HG02623 (cell line): ENCODE measurements at regions not wholly inside any gene's neighbourhood (a gene's known extent, or its start where the extent isn't known, plus 50 kb on each side); places are given as distances from the start of the nearest gene placed in this dataset.
"Not testable (repeated sequence)": the region's sequence is repeated elsewhere in the genome, so short reads cannot be mapped to it uniquely, and the experiment has no call there.

ENCODE experiments used
- ATAC-seq: cut with Tn5 transposase; IDR thresholded peaks from one replicate; pipeline ENCODE4 v1.9.1; 2021; ENCODE audit warnings: moderate library complexity; ENCODE audit not compliant: unreplicated experiment

DNA sequence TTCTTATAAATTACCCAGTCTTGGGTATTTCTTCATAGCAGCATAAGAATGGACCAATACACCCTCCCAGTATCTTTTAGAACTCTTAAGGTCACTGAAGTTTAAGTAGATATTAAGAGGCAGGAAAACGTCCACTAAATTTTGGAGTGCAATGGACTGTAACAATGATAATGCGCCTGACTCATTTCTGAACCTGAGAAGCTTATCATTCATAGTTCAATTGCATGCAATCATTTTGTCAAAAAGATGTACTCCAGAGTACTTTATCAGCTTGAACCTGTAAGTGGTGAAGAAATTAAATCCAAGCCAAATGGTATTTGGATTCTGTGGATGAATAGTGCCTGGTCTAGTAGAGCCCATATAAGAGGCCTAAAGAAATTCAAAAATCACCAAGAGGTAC is 196.5 kb upstream of the CDH9 start:
- ATAC-seq = no peak

DNA sequence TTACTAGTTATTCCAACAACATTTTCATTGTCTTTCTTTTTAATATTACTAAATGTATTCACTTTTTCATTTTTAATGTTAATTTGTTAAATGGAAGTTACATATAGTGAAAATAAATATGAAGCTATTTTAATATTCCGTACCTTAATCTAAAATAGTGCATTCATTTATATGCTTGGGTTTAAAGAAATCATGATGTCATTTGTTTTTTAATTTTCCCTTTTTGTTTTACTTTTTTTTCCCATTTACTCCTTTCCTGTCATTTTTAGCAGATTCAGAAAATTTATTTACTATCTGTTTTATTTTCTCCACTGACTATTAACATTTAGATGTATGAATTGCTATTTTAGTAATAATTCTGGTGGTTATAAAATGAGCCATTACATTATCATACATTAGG is 183.0 kb upstream of the CDH9 start:
- ATAC-seq = no peak

DNA sequence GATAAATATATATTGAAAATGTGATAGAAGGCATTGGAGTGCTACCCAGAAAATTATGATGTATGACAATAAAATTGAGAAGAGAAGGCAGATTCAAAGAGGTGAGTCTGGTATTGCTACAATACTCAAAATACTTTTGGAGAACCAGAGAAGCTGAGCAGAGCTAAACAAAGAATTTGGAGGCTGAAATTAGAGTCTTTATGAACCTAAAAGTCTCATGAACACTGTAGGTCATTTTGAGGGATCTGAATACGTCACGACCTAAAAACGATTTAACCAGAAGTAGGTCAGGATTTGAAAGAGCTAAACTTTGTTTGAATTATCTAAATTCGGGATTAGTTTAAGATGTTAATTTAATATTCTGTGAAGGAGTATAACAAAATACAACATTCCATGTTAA is 182.4 kb upstream of the CDH9 start:
- ATAC-seq = no peak

DNA sequence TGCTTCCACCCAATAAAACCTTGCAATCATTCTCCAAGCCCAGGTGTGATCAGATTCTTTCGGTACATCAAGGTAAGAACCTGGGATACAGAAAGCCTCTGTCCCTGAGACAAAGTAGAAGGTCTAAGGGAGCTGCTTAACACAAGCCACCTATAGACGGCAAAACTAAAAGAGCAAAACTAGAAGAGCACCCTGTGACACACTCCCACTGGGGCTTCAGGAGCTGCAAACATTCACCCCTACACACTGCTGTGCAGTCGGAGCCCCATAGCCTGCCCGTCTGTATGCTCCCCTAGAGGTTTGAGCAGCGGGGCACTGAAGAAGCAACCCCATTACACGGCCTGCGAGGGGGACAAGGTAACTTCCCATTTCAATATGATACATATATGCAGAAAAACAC is 179.6 kb upstream of the CDH9 start:
- ATAC-seq = no peak

DNA sequence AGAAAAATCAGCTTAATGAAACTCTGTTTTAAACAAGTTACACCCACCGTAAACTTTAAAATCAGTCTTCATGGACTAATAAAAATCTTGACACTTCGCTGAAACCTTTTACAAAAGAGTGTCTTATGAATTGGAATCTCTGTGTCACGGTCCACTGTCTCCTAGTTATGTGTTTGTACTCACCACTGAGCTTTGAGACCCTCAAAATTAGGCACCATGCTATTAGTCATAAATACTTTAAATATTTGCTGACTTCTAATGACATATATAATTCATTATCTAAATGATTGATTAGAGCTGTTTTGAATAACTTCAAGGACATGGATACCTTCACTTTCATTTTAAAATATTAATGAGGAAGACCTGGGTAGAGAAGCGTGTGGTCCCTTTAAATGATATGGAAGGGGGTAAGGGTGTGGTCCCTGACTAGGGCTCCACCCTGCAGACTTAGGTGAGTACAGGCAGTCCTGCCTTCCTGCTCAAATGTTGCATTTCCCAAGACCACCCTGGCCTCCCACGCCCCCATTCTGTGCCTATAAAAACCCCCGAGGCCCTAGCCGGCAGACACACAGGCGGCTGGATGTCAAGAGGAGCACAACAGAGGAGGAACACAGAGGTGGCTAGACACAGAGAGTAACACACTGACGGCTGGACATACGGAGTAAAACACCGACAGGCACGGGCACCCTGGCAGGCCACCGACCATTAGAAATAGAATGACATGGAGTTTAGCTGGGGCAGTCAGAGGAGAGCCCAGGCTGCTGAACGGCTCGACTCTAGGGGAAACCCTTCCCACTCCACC is 179.0 kb upstream of the CDH9 start:
- ATAC-seq = no peak

DNA sequence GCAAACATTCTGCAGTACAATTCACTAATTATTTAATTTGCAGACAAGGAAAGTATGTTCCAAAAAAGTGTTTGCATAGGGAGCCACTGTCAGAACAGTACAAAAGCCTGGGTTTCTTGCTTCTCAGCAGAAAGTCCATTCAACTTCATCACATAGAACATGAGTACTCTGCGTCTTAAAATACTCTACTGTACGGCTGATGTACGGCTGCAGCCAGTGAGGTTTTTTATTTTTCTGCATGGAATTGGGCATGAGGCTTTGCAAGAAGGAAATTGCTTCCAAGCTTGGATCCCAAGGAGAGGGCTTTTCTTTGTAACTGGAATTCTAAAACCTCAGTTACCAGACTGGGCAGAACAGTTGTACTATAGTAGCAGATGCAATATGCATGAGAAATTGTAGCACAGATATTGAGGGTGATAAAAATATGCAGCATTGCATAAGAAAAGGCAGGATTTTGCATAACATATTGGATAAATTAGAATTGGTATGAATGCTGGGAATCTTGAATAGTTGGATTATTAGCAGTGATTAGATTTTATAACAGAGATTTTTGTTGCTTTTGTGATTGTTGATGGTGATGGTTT is 178.1 kb upstream of the CDH9 start:
- no peak for ATAC-seq

DNA sequence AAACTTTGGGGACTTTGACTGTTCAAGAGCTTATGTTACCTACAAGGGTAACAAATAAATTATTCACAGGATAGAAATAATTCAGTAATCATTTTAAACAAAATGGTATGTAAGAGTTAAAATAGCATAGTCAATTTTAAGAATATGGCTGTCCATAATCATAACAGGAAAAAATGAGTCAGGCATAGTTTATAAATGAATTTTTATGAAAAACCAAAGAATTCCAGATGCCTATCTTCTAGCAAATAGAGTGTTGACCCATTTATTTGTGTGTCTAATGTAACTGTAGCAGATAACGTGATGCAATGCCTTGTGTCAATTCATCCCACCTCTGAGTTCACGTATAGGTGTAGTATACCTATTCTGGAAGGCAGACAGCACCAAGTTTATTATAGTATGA is 169.7 kb upstream of the CDH9 start:
- ATAC-seq = no peak

DNA sequence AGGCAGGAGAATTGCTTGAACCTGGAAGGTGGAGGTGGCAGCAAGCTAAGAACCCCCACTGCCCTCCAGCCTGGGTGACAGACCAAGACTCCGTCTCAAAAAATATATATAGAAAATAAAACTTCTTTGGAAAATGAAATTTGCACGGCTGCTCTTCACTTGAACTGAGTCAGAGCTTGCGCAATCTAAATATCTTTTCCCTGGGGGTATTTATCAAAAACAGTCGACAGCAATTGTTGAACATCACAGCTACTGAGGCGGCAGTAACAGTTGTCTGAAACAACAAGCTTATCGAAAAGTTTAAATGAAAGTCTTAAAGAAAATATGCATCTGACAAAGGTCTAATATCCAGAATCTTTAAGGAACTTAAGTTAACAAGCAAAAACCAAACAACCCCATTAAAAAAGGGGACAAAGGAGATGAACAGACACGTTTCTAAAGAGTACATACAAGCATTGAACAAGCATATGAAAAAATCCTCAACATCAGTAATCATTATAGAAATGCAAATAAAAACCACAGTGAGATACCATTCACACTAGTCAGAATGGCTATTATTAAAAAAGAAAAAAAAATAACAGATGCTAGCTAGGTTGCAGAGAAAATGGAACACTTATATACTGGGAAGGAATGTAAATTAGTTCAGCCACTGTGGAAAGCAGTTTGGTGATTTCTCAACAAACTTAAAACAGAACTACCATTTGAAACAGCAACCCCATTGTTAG is 153.6 kb upstream of the CDH9 start:
- ATAC-seq = no peak

DNA sequence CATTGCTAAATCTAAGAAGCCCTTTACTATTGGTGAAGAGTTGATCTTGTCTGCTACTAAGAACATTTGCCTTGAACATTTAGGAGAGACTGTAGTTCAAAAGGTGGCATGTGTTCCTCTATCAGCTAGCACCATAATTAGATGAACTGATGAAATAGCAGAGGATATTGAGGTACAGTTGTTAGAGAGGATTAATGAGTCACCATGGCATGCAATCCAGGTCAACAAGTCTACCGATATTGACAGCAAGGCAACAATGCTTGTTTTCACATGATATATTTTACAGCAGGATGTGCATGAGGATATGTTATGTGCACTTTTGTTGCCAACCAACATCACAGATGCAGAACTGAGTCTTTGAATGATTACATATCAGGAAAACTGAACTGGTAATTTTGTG is 134.3 kb upstream of the CDH9 start:
- no peak for ATAC-seq

DNA sequence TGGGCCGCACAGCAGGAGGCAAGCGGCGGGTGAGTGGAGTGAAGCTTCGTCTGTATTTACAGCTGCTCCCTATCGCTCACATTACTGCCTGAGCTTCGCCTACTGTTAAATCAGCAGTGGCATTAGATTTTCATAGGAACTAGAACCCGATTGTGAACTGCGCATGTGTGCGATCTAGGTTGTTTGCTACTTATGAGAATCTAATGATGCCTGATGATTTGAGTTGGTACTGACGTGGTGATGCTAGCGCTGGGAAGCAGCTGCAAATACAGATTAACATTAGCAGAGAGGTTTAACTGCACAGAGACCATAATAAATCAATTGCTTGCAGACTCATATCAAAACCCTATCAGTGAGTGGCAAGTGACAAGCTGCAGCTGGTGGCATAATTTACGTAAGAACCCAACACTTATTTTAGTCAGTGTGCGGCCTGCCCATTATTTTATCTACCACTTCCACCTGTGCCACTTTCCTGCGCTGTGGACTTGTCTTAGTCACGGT is 133.4 kb upstream of the CDH9 start:
- no peak for ATAC-seq

DNA sequence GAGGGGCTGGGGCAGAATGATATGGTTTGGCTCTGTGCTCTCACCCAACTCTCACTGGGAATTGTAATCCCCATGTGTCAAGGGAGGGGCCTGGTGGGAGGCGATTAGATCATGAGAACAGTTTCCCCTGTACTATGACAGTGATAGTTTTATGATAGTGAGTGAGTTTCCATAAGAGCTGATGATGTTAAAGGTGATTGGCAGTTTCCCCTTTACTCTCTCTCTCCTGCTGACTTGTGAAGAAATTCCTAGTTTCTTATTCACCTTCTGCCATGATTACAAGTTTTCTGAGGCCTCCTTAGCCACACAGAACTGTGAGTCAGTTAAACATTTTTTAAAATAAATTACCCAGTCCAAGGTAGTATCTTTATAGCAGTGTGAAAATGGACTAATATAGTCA is 120.4 kb upstream of the CDH9 start:
- ATAC-seq = no peak

DNA sequence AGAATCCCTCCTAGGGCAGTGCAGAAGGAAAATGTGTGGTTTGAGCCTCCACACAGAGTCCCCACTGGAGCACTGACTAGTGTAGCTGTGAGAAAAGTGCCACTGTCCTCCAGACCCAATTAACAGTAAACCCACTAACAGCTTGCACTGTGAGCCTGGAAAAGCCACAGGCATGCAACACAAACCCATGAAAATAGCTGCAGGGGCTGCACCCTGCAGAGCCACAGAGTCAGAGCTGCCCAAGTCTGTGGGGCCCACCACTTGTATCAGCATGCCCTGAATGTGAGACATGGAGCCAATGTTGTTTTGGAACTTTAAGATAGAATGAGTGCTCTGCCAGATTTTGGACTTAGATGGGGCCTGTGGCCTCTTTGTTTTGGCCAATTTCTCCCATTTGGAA is 119.8 kb upstream of the CDH9 start:
- ATAC-seq = no peak

DNA sequence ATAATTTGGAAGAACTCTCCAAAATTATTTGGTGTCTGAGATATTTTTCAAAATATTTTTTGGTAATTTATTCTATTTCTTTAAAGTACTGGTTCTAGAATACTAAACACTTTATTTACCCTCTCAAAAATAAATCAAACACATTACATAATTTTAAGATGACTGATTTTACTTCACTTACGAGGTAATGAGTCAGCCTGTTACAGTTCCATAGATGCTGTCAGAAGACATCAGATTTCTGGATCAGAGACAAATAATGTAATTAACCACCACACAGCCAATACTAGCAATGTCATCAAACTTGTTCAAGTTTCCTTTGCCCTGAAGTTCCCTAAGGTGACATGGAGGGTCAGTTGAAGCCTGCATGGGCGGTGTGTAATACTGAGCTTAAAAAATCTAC is 106.1 kb upstream of the CDH9 start:
- ATAC-seq = no peak

DNA sequence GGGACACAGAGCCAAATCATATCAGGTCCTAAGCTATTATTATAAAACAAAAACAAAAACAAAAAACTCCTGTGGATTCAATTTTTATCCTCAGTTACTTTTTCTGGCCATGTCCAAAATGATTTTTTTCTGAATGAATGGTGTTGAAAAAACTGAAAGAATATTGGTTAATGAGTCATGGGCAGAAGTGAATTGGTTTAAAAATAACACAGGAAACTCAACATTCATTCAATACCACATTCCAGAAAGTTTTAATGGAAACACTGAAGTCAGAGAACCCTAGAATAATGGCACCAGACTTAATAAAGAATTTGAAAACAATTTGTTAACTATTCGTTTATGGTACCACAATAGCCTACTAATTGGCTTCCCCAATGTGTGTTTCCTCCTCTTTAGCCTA is 102.4 kb upstream of the CDH9 start:
- no peak for ATAC-seq

DNA sequence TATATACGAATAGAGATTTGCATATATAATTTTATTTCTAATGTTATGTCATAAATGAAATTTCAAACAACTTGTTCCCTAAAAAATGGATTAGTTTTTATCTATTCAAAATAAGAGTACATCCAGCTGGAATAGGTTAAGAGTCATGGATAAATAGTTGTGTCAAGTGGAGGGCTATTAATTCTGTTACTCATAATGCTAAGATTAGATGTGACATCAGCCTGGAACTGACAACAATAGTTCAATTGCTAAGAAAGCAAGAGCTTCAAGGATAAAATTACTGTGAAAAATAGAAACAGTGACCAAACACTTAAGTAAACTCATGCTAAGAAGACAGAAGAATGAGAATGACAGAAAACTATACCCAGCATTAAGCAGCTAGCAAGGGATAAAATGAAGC is 92.2 kb upstream of the CDH9 start:
- no peak for ATAC-seq

DNA sequence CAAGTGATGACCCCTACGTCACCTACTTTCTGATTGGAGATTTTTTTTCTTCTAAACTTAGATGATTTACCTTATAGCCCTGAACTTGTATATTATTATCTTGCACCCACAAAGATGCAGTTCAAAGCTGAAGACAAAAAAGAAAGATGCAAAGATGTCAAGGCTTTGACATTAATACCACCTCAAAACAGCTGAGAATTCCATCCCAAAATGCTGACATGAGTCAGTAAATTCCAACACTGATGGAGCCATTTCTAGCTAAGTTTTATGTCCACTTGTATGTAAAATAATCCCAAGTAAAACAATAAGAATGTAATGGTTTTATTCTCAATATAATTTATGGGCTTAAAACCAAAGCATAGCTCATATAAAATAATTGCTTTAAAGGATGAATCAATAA is 91.5 kb upstream of the CDH9 start:
- no peak for ATAC-seq

DNA sequence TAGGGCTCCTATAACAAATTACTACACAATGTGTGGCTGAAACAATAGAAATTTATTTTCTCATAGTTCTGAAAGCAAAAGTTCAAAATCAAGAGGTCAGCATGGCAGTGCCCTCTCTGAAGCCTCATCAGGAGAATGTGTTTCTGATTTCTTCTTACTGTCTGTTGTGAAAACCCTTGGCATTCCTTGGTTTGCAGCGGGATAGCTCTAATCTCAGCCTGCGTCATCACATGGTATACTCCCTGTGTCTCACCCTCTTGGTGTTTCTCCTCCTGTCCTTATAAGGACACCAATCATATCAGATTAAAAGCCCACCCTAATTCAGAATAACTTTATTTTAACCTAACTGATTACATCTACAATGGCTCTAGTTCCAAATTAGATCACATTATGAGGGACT is 87.5 kb upstream of the CDH9 start:
- no peak for ATAC-seq

DNA sequence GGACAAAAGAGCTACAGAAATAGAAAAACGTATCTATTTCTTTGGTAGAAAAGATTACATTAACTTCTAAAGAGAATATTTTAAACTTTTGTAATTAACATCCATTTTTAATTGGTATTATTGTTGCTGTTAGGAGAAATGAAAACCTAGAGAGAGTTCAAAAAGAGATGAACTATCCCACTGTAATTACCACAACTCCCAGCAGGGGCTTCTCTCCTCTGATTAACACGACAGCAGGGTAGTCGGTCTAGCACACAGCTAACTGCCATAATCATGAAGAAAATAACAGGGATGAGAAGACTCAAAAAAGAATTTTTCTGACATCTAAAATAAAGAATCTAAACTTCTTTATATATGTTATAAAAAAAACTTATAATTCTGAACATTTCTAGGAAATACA is 86.2 kb upstream of the CDH9 start:
- no peak for ATAC-seq

DNA sequence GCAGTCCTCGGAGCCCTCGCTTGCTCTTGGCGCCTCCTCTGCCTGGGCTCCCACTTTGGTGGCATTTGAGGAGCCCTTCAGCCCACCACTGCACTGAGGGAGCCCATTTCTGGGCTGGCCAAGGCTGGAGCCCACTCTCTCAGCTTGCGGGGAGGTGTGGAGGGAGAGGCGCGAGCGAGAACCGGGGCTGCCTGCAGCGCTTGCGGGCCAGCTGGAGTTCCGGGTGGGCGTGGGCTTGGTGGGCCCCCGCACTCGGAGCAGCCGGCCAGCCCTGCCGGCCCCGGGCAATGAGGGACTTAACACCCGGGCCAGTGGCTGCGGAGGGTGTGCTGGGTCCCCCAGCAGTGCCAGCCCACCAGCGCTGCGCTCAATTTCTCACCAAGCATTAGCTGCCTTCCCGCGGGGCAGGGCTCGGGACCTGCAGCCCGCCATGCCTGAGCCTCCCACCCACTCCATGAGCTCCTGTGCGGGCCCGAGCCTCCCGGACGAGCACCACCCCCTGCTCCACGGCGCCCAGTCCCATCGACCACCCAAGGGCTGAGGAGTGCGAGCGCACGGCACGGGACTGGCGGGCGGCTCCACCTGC is 81.4 kb upstream of the CDH9 start:
- not testable (repeated sequence) for ATAC-seq

DNA sequence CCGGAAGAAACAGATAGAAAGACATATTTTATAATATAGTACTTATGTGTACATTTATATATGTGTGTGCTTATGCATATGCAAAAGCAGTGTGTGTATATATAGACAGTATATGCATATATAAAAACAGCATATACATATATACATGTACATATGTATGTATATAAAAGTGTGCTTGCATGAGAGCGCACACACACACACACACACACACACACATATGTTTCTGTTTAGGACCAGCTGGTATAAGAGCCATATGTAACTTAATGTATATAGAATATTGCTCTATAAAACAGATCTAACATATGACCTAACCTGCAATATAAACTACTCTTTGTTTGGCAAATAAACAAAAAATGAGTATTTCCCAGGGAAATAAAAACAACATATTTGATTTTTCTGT is 65.1 kb upstream of the CDH9 start:
- no peak for ATAC-seq

DNA sequence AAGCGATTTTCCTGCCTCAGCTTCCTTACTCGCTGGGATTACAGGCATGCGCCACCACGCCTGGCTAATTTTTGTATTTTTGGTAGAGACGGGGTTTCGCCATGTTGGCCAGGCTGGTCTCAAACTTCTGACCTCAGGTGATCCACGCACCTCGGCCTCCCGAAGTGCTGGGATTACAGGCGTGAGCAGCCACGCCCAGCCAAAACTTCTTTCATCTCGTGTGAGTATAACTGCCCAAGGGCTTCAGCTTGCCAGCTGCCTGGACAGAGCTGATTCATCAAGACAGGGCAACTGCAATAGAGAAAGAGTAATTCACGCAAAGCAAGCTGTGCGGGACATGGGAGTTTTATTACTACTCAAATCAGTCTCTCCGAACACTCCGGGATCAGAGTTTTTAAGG is 57.4 kb upstream of the CDH9 start:
- not testable (repeated sequence) for ATAC-seq

DNA sequence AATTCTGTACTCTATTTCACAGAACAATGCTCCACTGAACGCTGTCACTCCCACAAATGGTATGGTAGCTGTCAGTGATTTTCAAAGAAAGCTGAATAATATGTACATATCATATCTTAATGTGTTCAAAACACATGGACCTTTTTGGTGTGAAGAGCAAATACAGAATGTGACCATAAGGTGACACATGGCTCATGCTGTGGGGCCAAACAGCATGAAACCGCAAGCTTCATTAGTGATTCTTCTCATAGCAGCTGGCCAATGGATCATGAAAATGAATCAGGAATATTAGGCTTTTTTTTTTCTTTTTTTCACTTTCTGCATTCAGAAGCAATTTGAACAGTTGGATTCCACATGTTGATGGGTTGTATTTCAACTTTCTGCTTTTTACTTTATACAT is 54.9 kb upstream of the CDH9 start:
- no peak for ATAC-seq
